ENCODE measurements at regions not wholly inside any gene's neighbourhood (a gene's known extent, or its start where the extent isn't known, plus 50 kb on each side); places are given as distances from the start of the nearest gene placed in this dataset.
"Not testable (repeated sequence)": the region's sequence is repeated elsewhere in the genome, so short reads cannot be mapped to it uniquely, and the experiment has no call there.

DNA sequence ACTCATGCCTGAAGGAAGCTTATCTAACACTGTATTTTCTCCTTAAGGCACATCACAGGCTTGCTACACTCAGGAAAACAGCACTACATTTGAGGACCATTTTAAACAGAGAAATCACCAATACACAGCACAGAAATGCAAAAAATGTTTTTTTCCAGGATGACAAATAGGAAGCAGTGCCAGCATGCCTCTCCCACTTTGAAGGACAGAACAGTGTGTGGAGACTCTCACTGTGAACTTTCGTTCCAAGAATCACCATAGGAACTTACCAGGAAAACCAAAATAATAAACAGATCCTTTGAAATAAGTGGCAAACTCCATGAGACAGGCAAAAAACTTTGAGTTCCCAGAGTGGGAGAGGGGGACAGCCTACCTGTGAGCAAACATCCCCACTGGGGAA is 217.8 kb upstream of the MAST4 start:
- Histone ChIP-seq H3K4me3 (no peak overlapping the region), H3K9me3 (no peaks in the 10 kb centered on the region), H3K27ac (no peak overlapping the region), H3K27me3 (no peaks in the 10 kb centered on the region), H3K4me1 (no peaks in the 10 kb centered on the region), H3K36me3 (no peaks in the 10 kb centered on the region)
- DNase-seq, result no peak
- intact Hi-C loops (cut with DNase I; ENCODE audit: low total_unique reads), result no loop called here
- in situ Hi-C loops (cut with MboI; ENCODE audit: low pct_ligation_motif_present in 1 of 4, low pct_unique_long_range_greater_than_20kb in 1 of 4, low sequenced_read_pairs in 3 of 4), result no loop called here
- 68 to 70% methylated on average over 1 of the region's 1 CpG for WGBS, 2 donors (ENCODE audit: low coverage in 1 of 2)
- no peak for TF ChIP-seq EP300 (IDR thresholded peaks at IDR 0.05; ENCODE audit: low read depth)
- TF ChIP-seq, protein P1, sequence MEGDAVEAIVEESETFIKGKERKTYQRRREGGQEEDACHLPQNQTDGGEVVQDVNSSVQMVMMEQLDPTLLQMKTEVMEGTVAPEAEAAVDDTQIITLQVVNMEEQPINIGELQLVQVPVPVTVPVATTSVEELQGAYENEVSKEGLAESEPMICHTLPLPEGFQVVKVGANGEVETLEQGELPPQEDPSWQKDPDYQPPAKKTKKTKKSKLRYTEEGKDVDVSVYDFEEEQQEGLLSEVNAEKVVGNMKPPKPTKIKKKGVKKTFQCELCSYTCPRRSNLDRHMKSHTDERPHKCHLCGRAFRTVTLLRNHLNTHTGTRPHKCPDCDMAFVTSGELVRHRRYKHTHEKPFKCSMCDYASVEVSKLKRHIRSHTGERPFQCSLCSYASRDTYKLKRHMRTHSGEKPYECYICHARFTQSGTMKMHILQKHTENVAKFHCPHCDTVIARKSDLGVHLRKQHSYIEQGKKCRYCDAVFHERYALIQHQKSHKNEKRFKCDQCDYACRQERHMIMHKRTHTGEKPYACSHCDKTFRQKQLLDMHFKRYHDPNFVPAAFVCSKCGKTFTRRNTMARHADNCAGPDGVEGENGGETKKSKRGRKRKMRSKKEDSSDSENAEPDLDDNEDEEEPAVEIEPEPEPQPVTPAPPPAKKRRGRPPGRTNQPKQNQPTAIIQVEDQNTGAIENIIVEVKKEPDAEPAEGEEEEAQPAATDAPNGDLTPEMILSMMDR (IDR thresholded peaks at IDR 0.05), result no peak

DNA sequence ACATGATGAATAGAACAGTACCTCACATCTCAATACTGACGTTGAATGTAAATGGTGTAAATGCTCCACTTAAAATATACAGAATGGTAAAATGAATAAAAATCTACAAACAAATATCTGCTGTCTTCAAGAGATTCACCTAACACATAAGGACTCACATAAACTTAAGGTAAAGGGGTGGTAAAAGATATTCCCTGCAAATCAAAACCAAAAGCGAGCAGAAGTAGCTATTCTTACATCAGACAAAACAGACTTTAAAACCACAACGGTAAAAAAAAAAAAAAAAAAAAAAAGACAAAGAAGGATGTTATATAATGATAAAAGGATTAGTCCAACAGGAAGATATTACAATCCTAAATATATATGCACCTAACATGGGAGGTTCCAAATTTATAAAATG is 214.0 kb upstream of the MAST4 start:
- no peak for DNase-seq
- no peaks in the 10 kb centered on the region for H3K27me3 ChIP-seq
- no peaks in the 10 kb centered on the region for H3K36me3 ChIP-seq
- H3K27ac ChIP-seq, result no peak overlapping the region
- intact Hi-C loops (cut with DNase I; ENCODE audit: low total_unique reads) (no loop called here), in situ Hi-C loops (cut with MboI; ENCODE audit: low pct_ligation_motif_present in 1 of 4, low pct_unique_long_range_greater_than_20kb in 1 of 4, low sequenced_read_pairs in 3 of 4) (no loop called here)
- WGBS, 2 donors (ENCODE audit: low coverage in 1 of 2), result 70 to 81% methylated on average over 3 of the region's 3 CpGs
- TF ChIP-seq POLR2AphosphoS5 (IDR thresholded peaks at IDR 0.05), result no peak
- TF ChIP-seq EP300 (IDR thresholded peaks at IDR 0.05; ENCODE audit: low read depth), result no peak
- TF ChIP-seq POLR2A (IDR thresholded peaks at IDR 0.05), result no peak
- TF ChIP-seq, protein P1 (IDR thresholded peaks at IDR 0.05), result no peak
- no peaks in the 10 kb centered on the region for H3K4me1 ChIP-seq
- no peak overlapping the region for H3K4me3 ChIP-seq
- H3K9me3 ChIP-seq, result no peaks in the 10 kb centered on the region

DNA sequence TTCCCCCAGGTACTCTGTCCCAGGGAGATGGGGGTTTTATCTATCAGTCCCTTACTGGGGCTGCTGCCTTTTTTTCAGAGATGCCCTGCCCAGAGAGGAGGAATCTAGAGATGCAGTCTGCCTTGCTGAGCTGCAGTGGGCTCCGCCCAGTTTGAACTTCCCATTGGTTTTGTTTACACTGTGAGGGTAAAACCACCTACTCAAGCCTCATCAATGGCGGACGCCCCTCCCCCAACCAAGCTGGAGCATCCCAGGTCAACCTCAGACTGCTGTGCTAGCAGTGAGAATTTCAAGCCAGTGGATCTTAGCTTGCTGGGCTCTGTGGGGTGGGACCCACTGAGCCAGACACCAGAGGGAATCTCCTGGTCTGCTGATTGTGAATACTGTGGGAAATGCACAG is 191.0 kb upstream of the MAST4 start:
- H3K36me3 ChIP-seq; DNase-seq; H3K9me3 ChIP-seq; H3K4me3 ChIP-seq; intact Hi-C loops (cut with DNase I; ENCODE audit: low total_unique reads); H3K27ac ChIP-seq; H3K4me1 ChIP-seq; H3K27me3 ChIP-seq; in situ Hi-C loops (cut with MboI; ENCODE audit: low pct_ligation_motif_present in 1 of 4, low pct_unique_long_range_greater_than_20kb in 1 of 4, low sequenced_read_pairs in 3 of 4): not testable (repeated sequence)
- WGBS, 2 donors (ENCODE audit: low coverage in 1 of 2), result 84% methylated on average over 3 of the region's 3 CpGs; no CpG with 5 or more reads in 1 of the 2 donors

GRCh38 chr5:66406761-66407336 is 189.3 kb upstream of the MAST4 start:
- in situ Hi-C loops (cut with MboI; ENCODE audit: low pct_ligation_motif_present in 1 of 4, low pct_unique_long_range_greater_than_20kb in 1 of 4, low sequenced_read_pairs in 3 of 4) (no loop called here), intact Hi-C loops (cut with DNase I; ENCODE audit: low total_unique reads) (no loop called here)
- Histone ChIP-seq H3K27ac (no peak overlapping the region), H3K36me3 (no peaks in the 10 kb centered on the region), H3K4me1 (no peaks in the 10 kb centered on the region), H3K27me3 (no peaks in the 10 kb centered on the region), H3K4me3 (no peak overlapping the region), H3K9me3 (no peaks in the 10 kb centered on the region)
- WGBS, 2 donors (ENCODE audit: low coverage in 1 of 2), result 48 to 54% methylated on average over 2 to 3 of the region's 3 CpGs
- TF ChIP-seq POLR2AphosphoS5 (IDR thresholded peaks at IDR 0.05) (no peak), POLR2A (IDR thresholded peaks at IDR 0.05) (no peak), EP300 (IDR thresholded peaks at IDR 0.05; ENCODE audit: low read depth) (no peak)
- TF ChIP-seq, protein P1 (IDR thresholded peaks at IDR 0.05), result no peak
- DNase-seq, result no peak

GRCh38 chr5:66407765-66408164 is 188.4 kb upstream of the MAST4 start:
- no peak overlapping the region for H3K27ac ChIP-seq
- H3K4me3 ChIP-seq, result no peak overlapping the region
- H3K9me3 ChIP-seq, result no peaks in the 10 kb centered on the region
- H3K27me3 ChIP-seq, result no peaks in the 10 kb centered on the region
- H3K4me1 ChIP-seq, result no peaks in the 10 kb centered on the region
- TF ChIP-seq EP300 (IDR thresholded peaks at IDR 0.05; ENCODE audit: low read depth), result no peak
- TF ChIP-seq, protein P1 (IDR thresholded peaks at IDR 0.05), result no peak
- TF ChIP-seq POLR2A (IDR thresholded peaks at IDR 0.05), result no peak
- no peak for TF ChIP-seq POLR2AphosphoS5 (IDR thresholded peaks at IDR 0.05)
- in situ Hi-C loops (cut with MboI; ENCODE audit: low pct_ligation_motif_present in 1 of 4, low pct_unique_long_range_greater_than_20kb in 1 of 4, low sequenced_read_pairs in 3 of 4) (no loop called here), intact Hi-C loops (cut with DNase I; ENCODE audit: low total_unique reads) (no loop called here)
- H3K36me3 ChIP-seq, result no peaks in the 10 kb centered on the region
- DNase-seq, result no peak
